ENCODE measurements at regions not wholly inside any gene's neighbourhood (a gene's known extent, or its start where the extent isn't known, plus 50 kb on each side); places are given as distances from the start of the nearest gene placed in this dataset.

GRCh38 chr2:163306647-163307046 is 429.2 kb downstream of the FIGN start:
- H3K27me3 ChIP-seq, result no peaks in the 10 kb centered on the region
- H3K4me3 ChIP-seq, result no peak overlapping the region
- no peak overlapping the region for H3K27ac ChIP-seq
- no peaks in the 10 kb centered on the region for H3K9me3 ChIP-seq
- intact Hi-C loops (cut with DNase I), result no loop called here
- TF ChIP-seq CTCF (IDR thresholded peaks at IDR 0.05), result no peak
- H3K36me3 ChIP-seq, result no peaks in the 10 kb centered on the region
- no peak for DNase-seq (ENCODE audit: low spot score in 2 of 2)
- no peaks in the 10 kb centered on the region for H3K4me1 ChIP-seq

GRCh38 chr2:163302141-163302540 is 433.7 kb downstream of the FIGN start:
- no peaks in the 10 kb centered on the region for H3K36me3 ChIP-seq

GRCh38 chr2:163291790-163292189 is 444.0 kb downstream of the FIGN start:
- DNase-seq (ENCODE audit: low spot score in 2 of 2), result no peak
- H3K27ac ChIP-seq, result no peak overlapping the region
- H3K27me3 ChIP-seq, result no peaks in the 10 kb centered on the region
- intact Hi-C loops (cut with DNase I), result no loop called here
- no peaks in the 10 kb centered on the region for H3K36me3 ChIP-seq
- no peak overlapping the region for H3K4me3 ChIP-seq
- H3K4me1 ChIP-seq, result no peaks in the 10 kb centered on the region
- H3K9me3 ChIP-seq, result no peaks in the 10 kb centered on the region
- TF ChIP-seq CTCF (IDR thresholded peaks at IDR 0.05), result no peak

More at GRCh38 chr2:163302141-163302540, 433.7 kb downstream of the FIGN start:
- no peaks in the 10 kb centered on the region for H3K4me1 ChIP-seq
- no peak overlapping the region for H3K27ac ChIP-seq
- H3K4me3 ChIP-seq, result no peak overlapping the region
- intact Hi-C loops (cut with DNase I), result no loop called here
- TF ChIP-seq CTCF (IDR thresholded peaks at IDR 0.05), result no peak
- H3K27me3 ChIP-seq, result no peaks in the 10 kb centered on the region
- H3K9me3 ChIP-seq, result no peaks in the 10 kb centered on the region
- no peak for DNase-seq (ENCODE audit: low spot score in 2 of 2)

GRCh38 chr2:163281717-163282116 is 443.1 kb upstream of the KCNH7 start:
- no peak overlapping the region for H3K27ac ChIP-seq
- H3K4me1 ChIP-seq, result no peaks in the 10 kb centered on the region
- no peaks in the 10 kb centered on the region for H3K27me3 ChIP-seq
- intact Hi-C loops (cut with DNase I), result no loop called here
- TF ChIP-seq CTCF (IDR thresholded peaks at IDR 0.05), result no peak
- no peak overlapping the region for H3K4me3 ChIP-seq
- H3K36me3 ChIP-seq, result no peaks in the 10 kb centered on the region
- no peak for DNase-seq (ENCODE audit: low spot score in 2 of 2)
- H3K9me3 ChIP-seq, result no peaks in the 10 kb centered on the region

- H3K4me1 ChIP-seq, result no peaks in the 10 kb centered on the region
- no peak overlapping the region for H3K4me3 ChIP-seq
- intact Hi-C loops (cut with DNase I), result no loop called here
- H3K27me3 ChIP-seq, result no peaks in the 10 kb centered on the region
- no peak overlapping the region for H3K27ac ChIP-seq
- no peak for DNase-seq (ENCODE audit: low spot score in 2 of 2)
- H3K9me3 ChIP-seq, result peaks cover 0 to 17% of the 10 kb centered on the region in 2 donors
- no peak for TF ChIP-seq CTCF (IDR thresholded peaks at IDR 0.05)
- H3K36me3 ChIP-seq, result no peaks in the 10 kb centered on the region
Measured at GRCh38 chr2:163269374-163270021, 430.9 kb upstream of the KCNH7 start.

- no peak for DNase-seq (ENCODE audit: low spot score in 2 of 2)
- Histone ChIP-seq H3K27ac (no peak overlapping the region), H3K36me3 (no peaks in the 10 kb centered on the region), H3K27me3 (no peaks in the 10 kb centered on the region), H3K4me3 (no peak overlapping the region), H3K9me3 (no peaks in the 10 kb centered on the region), H3K4me1 (no peaks in the 10 kb centered on the region)
- intact Hi-C loops (cut with DNase I), result no loop called here
- TF ChIP-seq CTCF (IDR thresholded peaks at IDR 0.05), result no peak
Measured at GRCh38 chr2:163266772-163267171, 428.2 kb upstream of the KCNH7 start.

Measured in ascending aorta (tissue), 2 donors.